GM12872 (cell line): ENCODE measurements at regions not wholly inside any gene's neighbourhood (a gene's known extent, or its start where the extent isn't known, plus 50 kb on each side); places are given as distances from the start of the nearest gene placed in this dataset.

Source experiments
- CTCF ChIP-seq: IDR thresholded peaks from 3 replicates; pipeline ENCODE4 v1.5.1; 2011; ENCODE audit warnings: low read depth, mild to moderate bottlenecking, low read length, moderate library complexity; ENCODE audit not compliant: insufficient read depth

GRCh38 chr17:77772899-77773358 is 185.6 kb upstream of the TNRC6C start:
- TF ChIP-seq CTCF, result no peak

- no peak for TF ChIP-seq CTCF
Measured at GRCh38 chr17:77774182-77774581, 184.3 kb upstream of the TNRC6C start.

GRCh38 chr17:77778636-77779489 is 179.6 kb upstream of the TNRC6C start:
- TF ChIP-seq CTCF, result no peak

- no peak for TF ChIP-seq CTCF
Measured at GRCh38 chr17:77779711-77780539, 178.6 kb upstream of the TNRC6C start.

GRCh38 chr17:77781536-77781935 is 177.0 kb upstream of the TNRC6C start:
- TF ChIP-seq CTCF, result no peak

- no peak for TF ChIP-seq CTCF
Measured at GRCh38 chr17:77782201-77782600, 176.3 kb upstream of the TNRC6C start.

- TF ChIP-seq CTCF, result no peak
Measured at GRCh38 chr17:77782611-77783010, 175.9 kb upstream of the TNRC6C start.
